HG03103 (cell line): ENCODE measurements at regions not wholly inside any gene's neighbourhood (a gene's known extent, or its start where the extent isn't known, plus 50 kb on each side); places are given as distances from the start of the nearest gene placed in this dataset.
"Not testable (repeated sequence)": the region's sequence is repeated elsewhere in the genome, so short reads cannot be mapped to it uniquely, and the experiment has no call there.

Source experiments
- ATAC-seq: cut with Tn5 transposase; IDR thresholded peaks from one replicate; pipeline ENCODE4 v1.9.1; 2021; ENCODE audit warnings: low read depth; ENCODE audit not compliant: unreplicated experiment

- no peak for ATAC-seq
These were observed 115.4 kb upstream of the FBXL7 start for GRCh38 chr5:15384581-15384980.

- no peak for ATAC-seq
These were observed 115.8 kb upstream of the FBXL7 start for GRCh38 chr5:15384176-15384575.

GRCh38 chr5:15383469-15383868 is 116.5 kb upstream of the FBXL7 start:
- no peak for ATAC-seq

GRCh38 chr5:15383021-15383420 is 117.0 kb upstream of the FBXL7 start:
- ATAC-seq = no peak

GRCh38 chr5:15377573-15378340 is 122.2 kb upstream of the FBXL7 start:
- no peak for ATAC-seq

GRCh38 chr5:15376803-15377202 is 123.2 kb upstream of the FBXL7 start:
- ATAC-seq = no peak

- no peak for ATAC-seq
These were observed 123.9 kb upstream of the FBXL7 start for GRCh38 chr5:15376088-15376487.

- ATAC-seq = no peak
These were observed 124.4 kb upstream of the FBXL7 start for GRCh38 chr5:15375559-15375958.

- no peak for ATAC-seq
These were observed 125.1 kb upstream of the FBXL7 start for GRCh38 chr5:15374886-15375285.

GRCh38 chr5:15373151-15373550 is 126.8 kb upstream of the FBXL7 start:
- no peak for ATAC-seq

GRCh38 chr5:15371184-15371583 is 128.8 kb upstream of the FBXL7 start:
- no peak for ATAC-seq

GRCh38 chr5:15368835-15369234 is 131.1 kb upstream of the FBXL7 start:
- ATAC-seq = no peak

- no peak for ATAC-seq
These were observed 132.5 kb upstream of the FBXL7 start for GRCh38 chr5:15367489-15367888.

GRCh38 chr5:15366676-15367391 is 133.1 kb upstream of the FBXL7 start:
- ATAC-seq = no peak

GRCh38 chr5:15365070-15365469 is 134.9 kb upstream of the FBXL7 start:
- ATAC-seq = no peak

GRCh38 chr5:15363601-15364000 is 136.4 kb upstream of the FBXL7 start:
- no peak for ATAC-seq

GRCh38 chr5:15357092-15357453 is 142.9 kb upstream of the FBXL7 start:
- not testable (repeated sequence) for ATAC-seq

- not testable (repeated sequence) for ATAC-seq
These were observed 143.5 kb upstream of the FBXL7 start for GRCh38 chr5:15356308-15357091.

- no peak for ATAC-seq
These were observed 146.0 kb upstream of the FBXL7 start for GRCh38 chr5:15354021-15354420.

- ATAC-seq = no peak
These were observed 146.8 kb upstream of the FBXL7 start for GRCh38 chr5:15353086-15353645.

GRCh38 chr5:15350614-15351013 is 149.4 kb upstream of the FBXL7 start:
- ATAC-seq = no peak
